ENCODE measurements at regions not wholly inside any gene's neighbourhood (a gene's known extent, or its start where the extent isn't known, plus 50 kb on each side); places are given as distances from the start of the nearest gene placed in this dataset.

DNA sequence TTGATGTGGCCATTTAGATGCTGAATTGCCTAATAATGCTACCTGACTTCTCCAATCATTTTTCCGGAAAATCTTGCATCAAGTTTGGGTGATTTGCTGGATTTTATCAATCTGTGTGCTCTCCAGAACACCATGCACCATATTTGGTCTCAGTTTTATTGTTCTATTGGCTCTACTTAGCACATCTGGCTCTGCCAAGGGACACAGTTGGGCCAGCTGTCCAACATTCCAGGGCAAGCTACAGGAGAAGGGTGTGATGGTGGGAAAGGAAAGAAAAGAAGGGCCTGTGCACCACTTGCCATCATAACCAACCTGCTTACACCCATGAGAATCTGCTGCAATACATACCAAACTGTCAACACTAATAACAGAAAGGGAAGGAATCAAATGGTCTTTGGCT, 90.2 kb upstream of the NFIA start:
- TF ChIP-seq, protein P1, sequence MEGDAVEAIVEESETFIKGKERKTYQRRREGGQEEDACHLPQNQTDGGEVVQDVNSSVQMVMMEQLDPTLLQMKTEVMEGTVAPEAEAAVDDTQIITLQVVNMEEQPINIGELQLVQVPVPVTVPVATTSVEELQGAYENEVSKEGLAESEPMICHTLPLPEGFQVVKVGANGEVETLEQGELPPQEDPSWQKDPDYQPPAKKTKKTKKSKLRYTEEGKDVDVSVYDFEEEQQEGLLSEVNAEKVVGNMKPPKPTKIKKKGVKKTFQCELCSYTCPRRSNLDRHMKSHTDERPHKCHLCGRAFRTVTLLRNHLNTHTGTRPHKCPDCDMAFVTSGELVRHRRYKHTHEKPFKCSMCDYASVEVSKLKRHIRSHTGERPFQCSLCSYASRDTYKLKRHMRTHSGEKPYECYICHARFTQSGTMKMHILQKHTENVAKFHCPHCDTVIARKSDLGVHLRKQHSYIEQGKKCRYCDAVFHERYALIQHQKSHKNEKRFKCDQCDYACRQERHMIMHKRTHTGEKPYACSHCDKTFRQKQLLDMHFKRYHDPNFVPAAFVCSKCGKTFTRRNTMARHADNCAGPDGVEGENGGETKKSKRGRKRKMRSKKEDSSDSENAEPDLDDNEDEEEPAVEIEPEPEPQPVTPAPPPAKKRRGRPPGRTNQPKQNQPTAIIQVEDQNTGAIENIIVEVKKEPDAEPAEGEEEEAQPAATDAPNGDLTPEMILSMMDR (IDR thresholded peaks at IDR 0.05; ENCODE audit: unreplicated experiment): no peak
- Mint-ChIP-seq H3K27ac (ENCODE audit: unreplicated experiment) (no peak overlapping the region), H3K9me3 (ENCODE audit: unreplicated experiment) (no peaks in the 10 kb centered on the region), H3K27me3 (ENCODE audit: unreplicated experiment) (peaks cover 3% of the 10 kb centered on the region), H3K4me1 (ENCODE audit: unreplicated experiment) (peaks cover 12% of the 10 kb centered on the region), H3K4me3 (ENCODE audit: unreplicated experiment) (no peak overlapping the region), H3K36me3 (ENCODE audit: low read depth, unreplicated experiment) (no peaks in the 10 kb centered on the region)
- no peak for DNase-seq (ENCODE audit: low spot score)

DNA sequence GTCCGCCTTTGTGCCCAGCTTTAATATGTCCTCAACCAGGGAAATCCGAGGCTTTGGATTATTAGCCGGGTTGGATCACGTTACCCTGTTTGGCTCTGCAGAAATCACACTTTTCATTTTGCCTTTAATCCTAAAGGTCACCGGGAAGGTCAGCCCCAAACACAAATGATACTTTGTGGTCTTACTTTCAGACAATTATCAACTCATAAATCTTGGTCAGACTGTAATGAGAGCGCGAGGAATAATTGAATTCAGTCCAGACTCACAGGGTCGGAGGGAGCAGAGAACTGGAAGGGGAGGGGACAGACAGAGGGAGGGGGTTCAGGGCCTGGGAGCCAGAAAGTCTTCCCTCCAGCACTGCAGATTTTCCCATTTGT, 91.7 kb upstream of the NFIA start:
- Mint-ChIP-seq H3K27me3 (ENCODE audit: unreplicated experiment) (peaks cover 3% of the 10 kb centered on the region), H3K27ac (ENCODE audit: unreplicated experiment) (no peak overlapping the region), H3K4me3 (ENCODE audit: unreplicated experiment) (no peak overlapping the region), H3K36me3 (ENCODE audit: low read depth, unreplicated experiment) (no peaks in the 10 kb centered on the region), H3K9me3 (ENCODE audit: unreplicated experiment) (no peaks in the 10 kb centered on the region), H3K4me1 (ENCODE audit: unreplicated experiment) (peaks cover 12% of the 10 kb centered on the region)
- DNase-seq (ENCODE audit: low spot score): no peak
- TF ChIP-seq, protein P1 (IDR thresholded peaks at IDR 0.05; ENCODE audit: unreplicated experiment): no peak

DNA sequence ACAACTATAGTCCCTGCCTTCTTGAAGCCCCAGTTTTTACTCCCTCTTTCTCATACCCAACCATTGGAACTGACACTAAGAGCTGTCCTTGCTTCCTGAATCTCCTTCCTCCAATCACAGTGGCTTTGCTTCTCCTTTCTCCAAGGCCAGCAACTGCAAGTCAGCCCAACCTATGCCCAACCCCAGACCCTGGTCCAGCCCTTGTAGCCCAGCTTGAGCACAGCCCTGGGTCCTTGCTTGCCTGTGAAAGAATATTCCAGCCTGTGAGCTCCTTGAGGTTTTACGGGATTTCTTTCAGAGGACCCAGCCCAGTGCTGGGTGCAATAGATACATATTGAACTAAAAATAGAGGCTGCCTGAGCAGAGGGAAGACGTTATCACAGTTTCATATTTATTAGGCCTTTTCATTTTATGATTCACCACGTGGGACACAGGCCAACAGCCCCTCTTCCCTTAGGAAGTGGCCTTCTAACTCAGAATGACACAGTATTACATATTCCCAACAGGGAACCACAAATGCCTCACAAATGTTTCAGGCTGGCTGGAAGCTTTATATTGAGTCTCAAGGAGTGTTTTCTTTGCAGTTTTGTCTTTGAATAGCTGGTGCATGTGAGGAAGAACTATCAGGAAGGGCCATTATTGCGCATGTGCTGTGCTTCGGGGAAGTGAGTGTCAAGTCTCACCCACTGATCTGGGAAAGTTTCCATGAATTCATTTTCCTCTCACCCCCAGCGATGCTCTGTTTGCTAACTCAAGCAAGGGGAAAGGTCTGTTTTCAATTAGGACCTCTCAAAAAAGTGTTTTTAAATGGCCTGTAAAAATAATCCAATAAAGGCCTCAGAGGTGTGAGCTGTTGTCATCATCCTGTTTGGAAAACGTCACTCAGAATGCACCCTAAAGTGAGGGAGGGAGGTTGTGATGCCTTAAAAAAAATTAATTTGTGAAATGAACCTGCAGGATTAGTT, 92.3 kb upstream of the NFIA start:
- Mint-ChIP-seq H3K27me3 (ENCODE audit: unreplicated experiment) (peaks cover 3% of the 10 kb centered on the region), H3K27ac (ENCODE audit: unreplicated experiment) (no peak overlapping the region), H3K4me1 (ENCODE audit: unreplicated experiment) (peaks cover 12% of the 10 kb centered on the region), H3K9me3 (ENCODE audit: unreplicated experiment) (no peaks in the 10 kb centered on the region), H3K4me3 (ENCODE audit: unreplicated experiment) (no peak overlapping the region), H3K36me3 (ENCODE audit: low read depth, unreplicated experiment) (no peaks in the 10 kb centered on the region)
- TF ChIP-seq, protein P1 (IDR thresholded peaks at IDR 0.05; ENCODE audit: unreplicated experiment): no peak
- DNase-seq (ENCODE audit: low spot score): no peak

DNA sequence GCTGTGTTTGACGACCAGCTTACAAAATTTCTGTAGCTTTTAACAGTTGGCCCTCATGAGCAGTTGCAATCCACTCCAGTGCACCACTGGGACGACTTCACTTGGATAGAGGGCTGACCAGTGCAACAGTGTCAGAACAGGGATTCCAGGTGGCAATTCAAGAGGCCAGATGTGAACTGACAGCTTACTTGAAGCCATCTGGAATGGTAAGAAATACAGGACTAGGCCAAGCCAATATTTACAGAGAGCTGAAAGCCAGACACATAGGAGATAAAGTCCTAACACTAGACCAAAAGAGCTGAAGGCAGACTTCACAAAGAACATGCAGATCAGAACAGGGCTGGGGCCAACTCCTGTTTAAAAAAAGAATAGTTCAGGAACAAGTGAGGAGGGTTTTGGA, 93.5 kb upstream of the NFIA start:
- Mint-ChIP-seq H3K9me3 (ENCODE audit: unreplicated experiment) (no peaks in the 10 kb centered on the region), H3K4me3 (ENCODE audit: unreplicated experiment) (no peak overlapping the region), H3K4me1 (ENCODE audit: unreplicated experiment) (peaks cover 12% of the 10 kb centered on the region), H3K27ac (ENCODE audit: unreplicated experiment) (no peak overlapping the region), H3K27me3 (ENCODE audit: unreplicated experiment) (peaks cover 3% of the 10 kb centered on the region), H3K36me3 (ENCODE audit: low read depth, unreplicated experiment) (no peaks in the 10 kb centered on the region)
- no peak for DNase-seq (ENCODE audit: low spot score)
- TF ChIP-seq, protein P1 (IDR thresholded peaks at IDR 0.05; ENCODE audit: unreplicated experiment): no peak

DNA sequence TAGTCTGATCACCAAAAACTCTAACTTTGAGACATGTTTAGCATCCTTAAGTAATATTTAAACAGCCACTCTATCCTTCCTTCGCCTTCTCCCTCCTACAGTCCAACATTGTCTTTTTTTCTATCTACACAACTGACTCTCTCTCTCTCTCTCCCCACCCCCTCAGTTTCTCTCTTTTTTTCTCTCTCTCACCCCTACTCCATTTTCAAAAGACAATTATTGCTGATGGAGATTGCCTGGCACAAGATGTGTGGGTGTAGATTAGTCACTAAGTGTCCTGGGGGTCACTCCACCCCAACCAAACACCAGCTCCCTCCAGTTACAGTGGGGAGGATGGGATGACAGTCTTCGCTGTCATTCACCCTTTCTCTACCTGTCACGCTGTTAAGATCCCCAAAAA, 94.5 kb upstream of the NFIA start:
- Mint-ChIP-seq H3K27me3 (ENCODE audit: unreplicated experiment) (peaks cover 3% of the 10 kb centered on the region), H3K27ac (ENCODE audit: unreplicated experiment) (no peak overlapping the region), H3K36me3 (ENCODE audit: low read depth, unreplicated experiment) (no peaks in the 10 kb centered on the region), H3K4me3 (ENCODE audit: unreplicated experiment) (no peak overlapping the region), H3K4me1 (ENCODE audit: unreplicated experiment) (peaks cover 10% of the 10 kb centered on the region), H3K9me3 (ENCODE audit: unreplicated experiment) (no peaks in the 10 kb centered on the region)
- no peak for DNase-seq (ENCODE audit: low spot score)
- TF ChIP-seq, protein P1 (IDR thresholded peaks at IDR 0.05; ENCODE audit: unreplicated experiment): no peak

Measured in endothelial cell (in vitro differentiated cells).